KMS-11 (cell line): ENCODE measurements at regions not wholly inside any gene's neighbourhood (a gene's known extent, or its start where the extent isn't known, plus 50 kb on each side); places are given as distances from the start of the nearest gene placed in this dataset.
"Not testable (repeated sequence)": the region's sequence is repeated elsewhere in the genome, so short reads cannot be mapped to it uniquely, and the experiment has no call there.

Experiments used
- H2AFZ ChIP-seq: fragments of 200-600 bp; sonication (generic); 2 replicates; pipeline ENCODE4 v1.6.1; 2016; ENCODE audit warnings: antibody characterized with exemption, mixed run types, low read depth
- H3K27ac ChIP-seq: fragments of 200-600 bp; sonication (generic); 2 replicates; pipeline ENCODE4 v1.6.1; 2016; ENCODE audit warnings: mild to moderate bottlenecking, mixed run types
- H3K27me3 ChIP-seq: fragments of 200-600 bp; sonication (generic); 2 replicates; pipeline ENCODE4 v1.6.1; 2017; ENCODE audit warnings: mild to moderate bottlenecking, low read depth, mixed run types, moderate library complexity; ENCODE audit not compliant: insufficient read depth
- H3K36me3 ChIP-seq: fragments of 200-600 bp; sonication (generic); 2 replicates; pipeline ENCODE4 v1.6.1; 2017; ENCODE audit warnings: mild to moderate bottlenecking, mixed run types; ENCODE audit not compliant: insufficient read depth
- H3K4me1 ChIP-seq: fragments of 200-600 bp; sonication (generic); 2 replicates; pipeline ENCODE4 v1.6.1; 2016; ENCODE audit warnings: mild to moderate bottlenecking, low read depth, mixed run types; ENCODE audit not compliant: poor library complexity, severe bottlenecking
- H3K4me2 ChIP-seq: fragments of 200-600 bp; sonication (generic); 2 replicates; pipeline ENCODE4 v1.7.0; 2016; ENCODE audit warnings: mild to moderate bottlenecking, mixed run types
- H3K4me3 ChIP-seq: fragments of 200-600 bp; sonication (generic); IDR thresholded peaks from 2 replicates; pipeline ENCODE4 v1.6.1; 2017; ENCODE audit warnings: low read depth, low read length, mixed read lengths; ENCODE audit not compliant: insufficient read depth
- H3K79me2 ChIP-seq: fragments of 200-600 bp; sonication (generic); 2 replicates; pipeline ENCODE4 v1.6.1; 2016; ENCODE audit warnings: low read depth, mixed run types; ENCODE audit not compliant: insufficient read depth
- H3K9ac ChIP-seq: fragments of 200-600 bp; sonication (generic); 2 replicates; pipeline ENCODE4 v1.6.1; 2016; ENCODE audit warnings: mild to moderate bottlenecking, mixed run types
- H4K20me1 ChIP-seq: fragments of 200-600 bp; sonication (generic); 2 replicates; pipeline ENCODE4 v1.6.1; 2016; ENCODE audit warnings: mild to moderate bottlenecking, mixed run types; ENCODE audit not compliant: insufficient read depth
- CTCF ChIP-seq: fragments of 200-600 bp; sonication (generic); conservative IDR thresholded peaks from 2 replicates; pipeline ENCODE4 v1.6.1; 2017; ENCODE audit warnings: low read depth, mild to moderate bottlenecking, antibody characterized with exemption, low read length, moderate library complexity, mixed read lengths

- H3K4me1 ChIP-seq, result peaks cover 62% of the 10 kb centered on the region
These were observed 95.9 kb upstream of the SLC25A48 start for GRCh38 chr5:135738564-135738875.

DNA sequence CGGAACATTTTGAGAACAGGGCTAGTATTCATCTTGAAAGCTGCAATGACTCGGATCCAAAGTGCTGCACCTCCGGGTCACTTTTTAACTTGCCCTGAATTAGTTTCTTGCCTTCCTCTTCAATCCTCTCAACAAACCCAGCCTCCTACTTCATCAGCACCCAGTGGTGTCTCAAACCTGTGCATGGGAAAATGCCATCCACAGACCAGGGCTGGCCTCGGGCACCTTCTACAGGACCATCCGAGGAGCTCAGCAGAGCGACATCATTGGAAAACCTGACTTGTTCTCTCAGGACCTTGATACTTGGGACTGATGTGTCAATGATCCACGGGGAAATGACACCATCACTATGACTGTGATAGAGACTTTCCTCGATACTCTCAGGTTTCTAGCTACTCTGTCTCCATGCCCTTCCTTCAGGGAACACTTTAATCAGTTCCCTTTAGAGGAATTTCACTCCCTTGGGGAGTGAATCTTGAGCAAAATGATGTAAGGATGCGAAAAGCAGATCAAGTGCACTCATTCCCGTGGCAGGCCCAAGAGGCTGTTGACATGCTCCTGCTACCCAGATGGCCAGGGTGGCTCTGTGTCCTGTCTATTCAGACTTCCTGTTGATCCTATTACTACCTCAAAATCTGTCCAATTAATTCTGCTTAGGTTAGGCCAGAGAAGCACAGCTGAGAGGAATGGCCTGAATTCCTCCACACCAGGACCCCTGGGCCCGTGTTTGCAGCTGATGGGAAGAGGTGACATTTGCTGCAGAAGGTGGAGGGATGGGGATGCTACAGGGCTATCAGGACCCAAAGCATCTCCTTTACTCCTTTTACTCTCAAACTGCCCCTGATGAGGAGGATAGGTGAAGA lies 96.5 kb upstream of the SLC25A48 start:
- Histone ChIP-seq H3K9ac (no peak overlapping the region; the same call in 1 of the 2 replicates), H3K4me3 (no peak overlapping the region), H2AFZ (no peak overlapping the region), H4K20me1 (no peaks in the 10 kb centered on the region), H3K27ac (no peak overlapping the region), H3K27me3 (no peaks in the 10 kb centered on the region), H3K36me3 (no peaks in the 10 kb centered on the region), H3K4me2 (no peak overlapping the region; the same call in 1 of the 2 replicates), H3K79me2 (no peaks in the 10 kb centered on the region), H3K4me1 (peaks cover 57% of the 10 kb centered on the region)
- TF ChIP-seq CTCF, result no peak

More at GRCh38 chr5:135738564-135738875, 95.9 kb upstream of the SLC25A48 start:
- H3K4me3 ChIP-seq, result no peak overlapping the region
- H3K36me3 ChIP-seq, result no peaks in the 10 kb centered on the region
- H3K4me2 ChIP-seq, result no peak overlapping the region; the same call in 1 of the 2 replicates
- no peak overlapping the region for H2AFZ ChIP-seq
- H3K27me3 ChIP-seq, result no peaks in the 10 kb centered on the region
- H4K20me1 ChIP-seq, result no peaks in the 10 kb centered on the region
- H3K79me2 ChIP-seq, result no peaks in the 10 kb centered on the region
- no peak for TF ChIP-seq CTCF
- H3K9ac ChIP-seq, result no peak overlapping the region; the same call in 1 of the 2 replicates
- H3K27ac ChIP-seq, result peak overlapping the region; percentile 86; the same call in 1 of the 2 replicates

GRCh38 chr5:135736952-135737351 lies 97.5 kb upstream of the SLC25A48 start:
- H3K27ac ChIP-seq, H3K4me3 ChIP-seq, H3K27me3 ChIP-seq, H2AFZ ChIP-seq, H4K20me1 ChIP-seq, H3K36me3 ChIP-seq, H3K79me2 ChIP-seq, H3K9ac ChIP-seq, H3K4me2 ChIP-seq: not testable (repeated sequence)
- H3K4me1 ChIP-seq, result peaks cover 50% of the 10 kb centered on the region

GRCh38 chr5:135735831-135736230 lies 98.6 kb upstream of the SLC25A48 start:
- H3K36me3 ChIP-seq, result no peaks in the 10 kb centered on the region
- no peak overlapping the region for H3K9ac ChIP-seq
- H2AFZ ChIP-seq, result no peak overlapping the region
- H3K79me2 ChIP-seq, result no peaks in the 10 kb centered on the region
- no peak overlapping the region for H3K4me3 ChIP-seq
- H3K4me2 ChIP-seq, result no peak overlapping the region
- H4K20me1 ChIP-seq, result no peaks in the 10 kb centered on the region
- H3K27me3 ChIP-seq, result no peaks in the 10 kb centered on the region
- H3K27ac ChIP-seq, result no peak overlapping the region
- TF ChIP-seq CTCF, result no peak
- peaks cover 39% of the 10 kb centered on the region for H3K4me1 ChIP-seq

DNA sequence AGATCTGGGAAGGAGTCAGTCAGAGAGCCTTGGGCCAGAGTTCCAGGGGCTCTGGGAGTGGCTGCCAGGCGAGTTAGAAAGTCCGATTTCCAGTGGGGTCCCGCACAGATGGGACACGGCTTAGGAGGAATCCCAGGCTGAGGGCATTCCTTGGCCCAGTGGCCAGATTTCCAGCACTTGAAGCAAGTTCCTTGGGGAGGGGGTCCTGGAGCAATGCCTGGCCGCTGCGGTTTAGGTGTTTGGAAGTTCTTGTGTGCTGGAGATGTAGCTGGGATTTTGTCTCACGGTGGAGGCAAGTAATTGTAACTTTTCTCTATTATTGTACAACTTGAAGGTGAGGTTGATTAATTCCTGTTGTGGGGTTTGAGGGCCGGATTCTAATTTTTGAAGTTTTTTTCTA lies 99.5 kb upstream of the SLC25A48 start:
- not testable (repeated sequence) for H4K20me1 ChIP-seq, H3K79me2 ChIP-seq, H3K4me3 ChIP-seq, H3K27me3 ChIP-seq, H2AFZ ChIP-seq, H3K27ac ChIP-seq, H3K36me3 ChIP-seq, H3K4me2 ChIP-seq, H3K9ac ChIP-seq
- peaks cover 30% of the 10 kb centered on the region for H3K4me1 ChIP-seq

DNA sequence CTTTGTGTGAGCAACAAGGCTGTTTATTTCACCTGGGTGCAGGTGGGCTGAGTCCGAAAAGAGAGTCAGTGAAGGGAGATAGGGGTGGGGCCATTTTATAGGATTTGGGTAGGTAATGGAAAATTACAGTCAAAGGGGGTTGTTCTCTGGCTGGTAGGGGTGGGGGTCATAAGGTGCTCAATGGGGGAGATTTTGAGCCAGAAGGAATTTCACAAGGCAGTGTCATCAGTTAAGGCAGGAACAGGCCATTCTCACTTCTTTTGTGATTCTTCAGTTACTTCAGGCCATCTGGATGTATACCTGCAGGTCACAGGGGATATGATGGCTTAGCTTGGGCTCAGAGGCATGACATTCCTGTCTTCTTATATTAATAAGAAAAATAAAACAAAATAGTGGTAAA lies 103.4 kb upstream of the SLC25A48 start:
- H3K4me1 ChIP-seq, result peaks cover 16% of the 10 kb centered on the region
- H3K79me2 ChIP-seq, H3K27me3 ChIP-seq, H3K4me2 ChIP-seq, H2AFZ ChIP-seq, H4K20me1 ChIP-seq, H3K36me3 ChIP-seq, H3K27ac ChIP-seq, H3K4me3 ChIP-seq, H3K9ac ChIP-seq: not testable (repeated sequence)

- H3K27ac ChIP-seq, H3K9ac ChIP-seq, H3K36me3 ChIP-seq, H2AFZ ChIP-seq, H4K20me1 ChIP-seq, H3K4me2 ChIP-seq, H3K79me2 ChIP-seq, H3K4me3 ChIP-seq, H3K27me3 ChIP-seq: not testable (repeated sequence)
- H3K4me1 ChIP-seq, result peaks cover 16% of the 10 kb centered on the region
These were observed 104.3 kb upstream of the SLC25A48 start for GRCh38 chr5:135730161-135730560.
